ENCODE measurements at regions not wholly inside any gene's neighbourhood (a gene's known extent, or its start where the extent isn't known, plus 50 kb on each side); places are given as distances from the start of the nearest gene placed in this dataset.
"Not testable (repeated sequence)": the region's sequence is repeated elsewhere in the genome, so short reads cannot be mapped to it uniquely, and the experiment has no call there.

DNA sequence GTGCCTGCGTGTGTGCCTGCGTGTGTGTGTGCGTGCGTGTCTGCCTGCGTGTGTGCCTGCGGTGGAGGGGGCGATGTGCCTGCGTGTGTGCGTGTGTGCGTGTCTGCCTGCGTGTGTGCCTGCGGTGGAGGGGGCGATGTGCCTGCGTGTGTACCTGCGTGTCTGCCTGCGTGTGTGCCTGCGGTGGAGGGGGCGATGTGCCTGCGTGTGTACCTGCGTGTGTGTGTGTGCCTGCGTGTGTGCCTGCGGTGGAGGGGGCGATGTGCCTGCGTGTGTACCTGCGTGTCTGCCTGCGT is 116.7 kb upstream of the ZNF516 start:
- not testable (repeated sequence) for TF ChIP-seq SIN3A (IDR thresholded peaks at IDR 0.05; ENCODE audit: borderline replicate concordance, insufficient read depth, low read depth, low read length); TCF7L2 (IDR thresholded peaks at IDR 0.05; ENCODE audit: low read depth, low read length)
- TF ChIP-seq, protein P1, sequence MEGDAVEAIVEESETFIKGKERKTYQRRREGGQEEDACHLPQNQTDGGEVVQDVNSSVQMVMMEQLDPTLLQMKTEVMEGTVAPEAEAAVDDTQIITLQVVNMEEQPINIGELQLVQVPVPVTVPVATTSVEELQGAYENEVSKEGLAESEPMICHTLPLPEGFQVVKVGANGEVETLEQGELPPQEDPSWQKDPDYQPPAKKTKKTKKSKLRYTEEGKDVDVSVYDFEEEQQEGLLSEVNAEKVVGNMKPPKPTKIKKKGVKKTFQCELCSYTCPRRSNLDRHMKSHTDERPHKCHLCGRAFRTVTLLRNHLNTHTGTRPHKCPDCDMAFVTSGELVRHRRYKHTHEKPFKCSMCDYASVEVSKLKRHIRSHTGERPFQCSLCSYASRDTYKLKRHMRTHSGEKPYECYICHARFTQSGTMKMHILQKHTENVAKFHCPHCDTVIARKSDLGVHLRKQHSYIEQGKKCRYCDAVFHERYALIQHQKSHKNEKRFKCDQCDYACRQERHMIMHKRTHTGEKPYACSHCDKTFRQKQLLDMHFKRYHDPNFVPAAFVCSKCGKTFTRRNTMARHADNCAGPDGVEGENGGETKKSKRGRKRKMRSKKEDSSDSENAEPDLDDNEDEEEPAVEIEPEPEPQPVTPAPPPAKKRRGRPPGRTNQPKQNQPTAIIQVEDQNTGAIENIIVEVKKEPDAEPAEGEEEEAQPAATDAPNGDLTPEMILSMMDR (IDR thresholded peaks at IDR 0.05), result not testable (repeated sequence)
- TF ChIP-seq, protein P2, sequence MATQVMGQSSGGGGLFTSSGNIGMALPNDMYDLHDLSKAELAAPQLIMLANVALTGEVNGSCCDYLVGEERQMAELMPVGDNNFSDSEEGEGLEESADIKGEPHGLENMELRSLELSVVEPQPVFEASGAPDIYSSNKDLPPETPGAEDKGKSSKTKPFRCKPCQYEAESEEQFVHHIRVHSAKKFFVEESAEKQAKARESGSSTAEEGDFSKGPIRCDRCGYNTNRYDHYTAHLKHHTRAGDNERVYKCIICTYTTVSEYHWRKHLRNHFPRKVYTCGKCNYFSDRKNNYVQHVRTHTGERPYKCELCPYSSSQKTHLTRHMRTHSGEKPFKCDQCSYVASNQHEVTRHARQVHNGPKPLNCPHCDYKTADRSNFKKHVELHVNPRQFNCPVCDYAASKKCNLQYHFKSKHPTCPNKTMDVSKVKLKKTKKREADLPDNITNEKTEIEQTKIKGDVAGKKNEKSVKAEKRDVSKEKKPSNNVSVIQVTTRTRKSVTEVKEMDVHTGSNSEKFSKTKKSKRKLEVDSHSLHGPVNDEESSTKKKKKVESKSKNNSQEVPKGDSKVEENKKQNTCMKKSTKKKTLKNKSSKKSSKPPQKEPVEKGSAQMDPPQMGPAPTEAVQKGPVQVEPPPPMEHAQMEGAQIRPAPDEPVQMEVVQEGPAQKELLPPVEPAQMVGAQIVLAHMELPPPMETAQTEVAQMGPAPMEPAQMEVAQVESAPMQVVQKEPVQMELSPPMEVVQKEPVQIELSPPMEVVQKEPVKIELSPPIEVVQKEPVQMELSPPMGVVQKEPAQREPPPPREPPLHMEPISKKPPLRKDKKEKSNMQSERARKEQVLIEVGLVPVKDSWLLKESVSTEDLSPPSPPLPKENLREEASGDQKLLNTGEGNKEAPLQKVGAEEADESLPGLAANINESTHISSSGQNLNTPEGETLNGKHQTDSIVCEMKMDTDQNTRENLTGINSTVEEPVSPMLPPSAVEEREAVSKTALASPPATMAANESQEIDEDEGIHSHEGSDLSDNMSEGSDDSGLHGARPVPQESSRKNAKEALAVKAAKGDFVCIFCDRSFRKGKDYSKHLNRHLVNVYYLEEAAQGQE (IDR thresholded peaks at IDR 0.05; ENCODE audit: insufficient read depth in 1 of 2, low read depth in 2 of 2, low read length in 1 of 2), result not testable (repeated sequence)
